Uterus (tissue), 3 donors: ENCODE measurements at regions not wholly inside any gene's neighbourhood (a gene's known extent, or its start where the extent isn't known, plus 50 kb on each side); places are given as distances from the start of the nearest gene placed in this dataset.
"Not testable (repeated sequence)": the region's sequence is repeated elsewhere in the genome, so short reads cannot be mapped to it uniquely, and the experiment has no call there.

Experiments
- DNase-seq, 2 donors: peaks; one replicate each; pipeline ENCODE4 v3.0.0-alpha.2; 2019 to 2020
- H3K27ac ChIP-seq, 2 donors: fragments of 200-600 bp; sonication (generic); 1 replicate in 1 of 2; 2 replicates in 1 of 2; pipeline ENCODE4 v1.5.1; 2016 to 2018
- H3K27me3 ChIP-seq, 2 donors: fragments of 200-600 bp; sonication (generic); one replicate each; pipeline ENCODE4 v1.5.1; 2018 to 2019; ENCODE audit warnings: control low read depth in 1 of 2
- H3K36me3 ChIP-seq, 2 donors: fragments of 200-600 bp; sonication (generic); one replicate each; pipeline ENCODE4 v1.5.1; 2019; ENCODE audit warnings: control low read depth in 1 of 2
- H3K4me1 ChIP-seq, 2 donors: fragments of 200-600 bp; sonication (generic); one replicate each; pipeline ENCODE4 v1.5.1; 2018 to 2019; ENCODE audit warnings: control low read depth in 1 of 2
- H3K4me3 ChIP-seq, 2 donors: fragments of 200-600 bp; sonication (generic); 1 replicate in 1 of 2; 2 replicates in 1 of 2; pipeline ENCODE4 v1.5.1; 2018 to 2019; ENCODE audit warnings: mild to moderate bottlenecking in 1 of 2
- H3K9me3 ChIP-seq, 2 donors: fragments of 200-600 bp; sonication (generic); one replicate each; pipeline ENCODE4 v1.5.1; 2019; ENCODE audit warnings: control low read depth in 1 of 2
- CTCF ChIP-seq, 4 experiments: fragments of 200-600 bp in 2 of 4; fragments of 450-650 bp in 2 of 4; sonication (generic) in 2 of 4; IDR thresholded peaks; one replicate each; pipeline ENCODE4 v1.5.1; 2016 to 2019; ENCODE audit warnings: antibody characterized with exemption in 4 of 4, mild to moderate bottlenecking in 2 of 4, moderate library complexity in 1 of 4
- POLR2A ChIP-seq, 2 donors: fragments of 450-650 bp; IDR thresholded peaks; one replicate each; pipeline ENCODE4 v1.6.1; 2016; ENCODE audit warnings: antibody characterized with exemption in 2 of 2, mild to moderate bottlenecking in 1 of 2, moderate library complexity in 1 of 2
- intact Hi-C: fragments of 100-400 bp; cut with DNase I; formaldehyde crosslinking; loops from one replicate; pipeline ENCODE4 v1.15.1; 2023; ENCODE audit warnings: low total_unique reads
- donor health status: DM: yes; HTN: yes; CAD: no.

GRCh38 chr12:100061814-100062213, 77.1 kb upstream of the ANKS1B start:
- Histone ChIP-seq H3K9me3 (no peaks in the 10 kb centered on the region), H3K4me3 (no peak overlapping the region), H3K36me3 (no peaks in the 10 kb centered on the region), H3K4me1 (no peaks in the 10 kb centered on the region), H3K27me3 (no peaks in the 10 kb centered on the region), H3K27ac (no peak overlapping the region)
- intact Hi-C loops, result no loop called here
- no peak for DNase-seq
- TF ChIP-seq POLR2A (IDR thresholded peaks at IDR 0.05), result no peak
- TF ChIP-seq CTCF (IDR thresholded peaks at IDR 0.05), result no peak

GRCh38 chr12:100058482-100059029, 73.8 kb upstream of the ANKS1B start:
- DNase-seq, result no peak
- no peak overlapping the region for H3K27ac ChIP-seq
- no peaks in the 10 kb centered on the region for H3K4me1 ChIP-seq
- TF ChIP-seq CTCF (IDR thresholded peaks at IDR 0.05) (peak in 1 of 4 experiments; percentile 6), POLR2A (IDR thresholded peaks at IDR 0.05) (no peak)
- no peaks in the 10 kb centered on the region for H3K9me3 ChIP-seq
- no peaks in the 10 kb centered on the region for H3K36me3 ChIP-seq
- H3K4me3 ChIP-seq, result no peak overlapping the region
- no peaks in the 10 kb centered on the region for H3K27me3 ChIP-seq
- intact Hi-C loops, result no loop called here

DNA sequence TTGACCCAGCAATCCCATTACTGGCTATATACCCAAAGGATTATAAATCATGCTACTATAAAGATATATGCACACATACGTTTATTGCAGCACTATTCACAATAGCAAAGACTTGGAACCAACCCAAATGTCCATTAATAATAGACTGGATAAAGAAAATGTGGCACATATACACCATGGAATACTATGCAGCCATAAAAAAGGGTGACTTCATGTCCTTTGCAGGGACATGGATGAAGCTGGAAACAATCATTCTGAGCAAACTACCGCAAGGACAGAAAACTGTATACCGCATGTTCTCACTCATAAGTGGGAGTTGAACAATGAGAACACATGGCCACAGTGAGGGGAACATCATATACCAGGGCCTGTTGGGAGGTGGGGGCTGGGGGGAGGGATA, 61.5 kb upstream of the ANKS1B start:
- H3K4me3 ChIP-seq, H3K27me3 ChIP-seq, H3K4me1 ChIP-seq, H3K36me3 ChIP-seq, DNase-seq, H3K9me3 ChIP-seq, H3K27ac ChIP-seq, intact Hi-C loops: not testable (repeated sequence)

- intact Hi-C loops, result no loop called here
- no peaks in the 10 kb centered on the region for H3K36me3 ChIP-seq
- no peak for DNase-seq
- no peak overlapping the region for H3K4me3 ChIP-seq
- no peaks in the 10 kb centered on the region for H3K27me3 ChIP-seq
- no peaks in the 10 kb centered on the region for H3K4me1 ChIP-seq
- H3K9me3 ChIP-seq, result no peaks in the 10 kb centered on the region
- no peak for TF ChIP-seq POLR2A (IDR thresholded peaks at IDR 0.05)
- no peak for TF ChIP-seq CTCF (IDR thresholded peaks at IDR 0.05)
- no peak overlapping the region for H3K27ac ChIP-seq
Measured at GRCh38 chr12:100044266-100044665, 59.5 kb upstream of the ANKS1B start.

- no peaks in the 10 kb centered on the region for H3K9me3 ChIP-seq
- no peaks in the 10 kb centered on the region for H3K36me3 ChIP-seq
- no peak overlapping the region for H3K4me3 ChIP-seq
- H3K4me1 ChIP-seq, result no peaks in the 10 kb centered on the region
- intact Hi-C loops, result no loop called here
- TF ChIP-seq CTCF (IDR thresholded peaks at IDR 0.05) (no peak), POLR2A (IDR thresholded peaks at IDR 0.05) (no peak)
- no peak for DNase-seq
- H3K27me3 ChIP-seq, result no peaks in the 10 kb centered on the region
- no peak overlapping the region for H3K27ac ChIP-seq
Measured at GRCh38 chr12:100043631-100044030, 58.9 kb upstream of the ANKS1B start.
